ENCODE measurements at regions not wholly inside any gene's neighbourhood (a gene's known extent, or its start where the extent isn't known, plus 50 kb on each side); places are given as distances from the start of the nearest gene placed in this dataset.

DNA sequence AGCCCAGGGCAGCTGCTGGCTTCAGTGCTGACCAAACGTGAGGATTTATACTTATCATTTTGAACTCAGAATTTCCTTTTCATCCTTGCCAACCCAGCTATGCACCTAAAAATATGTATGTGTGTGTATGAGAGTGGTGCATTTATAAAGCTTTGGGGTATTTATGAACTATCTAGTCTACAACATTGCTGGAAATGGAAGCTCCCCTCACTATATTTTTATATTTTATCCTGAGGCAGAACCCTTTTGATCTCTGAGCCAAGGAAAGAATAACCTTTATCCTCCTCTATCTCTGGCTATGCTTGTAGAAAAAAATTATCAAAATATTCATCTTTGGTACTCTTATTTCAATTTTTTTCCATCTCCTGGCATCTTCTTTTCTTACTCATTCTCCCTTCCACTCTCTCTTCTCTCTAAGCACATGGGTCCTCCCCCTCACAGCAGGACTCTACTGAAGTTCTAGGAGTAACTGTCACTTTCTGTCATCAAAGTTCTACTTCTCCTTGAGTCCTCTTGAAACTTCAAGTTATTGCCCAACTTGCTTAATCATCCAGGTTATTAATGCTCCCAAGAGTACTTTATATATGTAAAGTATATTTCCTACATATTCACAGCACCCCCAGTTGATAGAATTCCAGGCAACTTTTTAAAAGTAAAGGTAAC lies 190.9 kb downstream of the HINT1 start:
- H4K20me1 ChIP-seq (ENCODE audit: insufficient read depth) = no peaks in the 10 kb centered on the region
- in situ Hi-C loops (cut with MboI) = no loop called here
- no peaks in the 10 kb centered on the region for H3F3A ChIP-seq (ENCODE audit: insufficient read depth)
- WGBS, 2 experiments (ENCODE audit: low coverage in 1 of 2, low lambda C conversion rate in 2 of 2, missing lambda C conversion rate in 2 of 2) = 4 to 9% methylated on average over 1 of the region's 1 CpG
- H2AFZ ChIP-seq = no peak overlapping the region
- no peaks in the 10 kb centered on the region for H3K79me2 ChIP-seq (ENCODE audit: insufficient read depth)
- no peaks in the 10 kb centered on the region for H3K9me3 ChIP-seq (ENCODE audit: low read depth)
- TF ChIP-seq EZH2phosphoT487 (IDR thresholded peaks at IDR 0.05; ENCODE audit: insufficient read depth, low read depth) (no peak), EZH2 (IDR thresholded peaks at IDR 0.05; ENCODE audit: insufficient read depth, poor library complexity, severe bottlenecking) (no peak)
- H3K4me1 ChIP-seq (ENCODE audit: insufficient read depth) = no peaks in the 10 kb centered on the region
- no peak overlapping the region for H3K9ac ChIP-seq
- H3K4me3 ChIP-seq = no peak overlapping the region
- no peaks in the 10 kb centered on the region for H3K9me2 ChIP-seq (ENCODE audit: insufficient read depth)
- no peak overlapping the region for H3K27ac ChIP-seq
- no peaks in the 10 kb centered on the region for H3K36me3 ChIP-seq (ENCODE audit: low read depth)
- no peaks in the 10 kb centered on the region for H3K27me3 ChIP-seq (replicated peaks; ENCODE audit: insufficient read depth)
- no peak for DNase-seq
- H3K4me2 ChIP-seq (ENCODE audit: unreplicated experiment) = no peak overlapping the region

DNA sequence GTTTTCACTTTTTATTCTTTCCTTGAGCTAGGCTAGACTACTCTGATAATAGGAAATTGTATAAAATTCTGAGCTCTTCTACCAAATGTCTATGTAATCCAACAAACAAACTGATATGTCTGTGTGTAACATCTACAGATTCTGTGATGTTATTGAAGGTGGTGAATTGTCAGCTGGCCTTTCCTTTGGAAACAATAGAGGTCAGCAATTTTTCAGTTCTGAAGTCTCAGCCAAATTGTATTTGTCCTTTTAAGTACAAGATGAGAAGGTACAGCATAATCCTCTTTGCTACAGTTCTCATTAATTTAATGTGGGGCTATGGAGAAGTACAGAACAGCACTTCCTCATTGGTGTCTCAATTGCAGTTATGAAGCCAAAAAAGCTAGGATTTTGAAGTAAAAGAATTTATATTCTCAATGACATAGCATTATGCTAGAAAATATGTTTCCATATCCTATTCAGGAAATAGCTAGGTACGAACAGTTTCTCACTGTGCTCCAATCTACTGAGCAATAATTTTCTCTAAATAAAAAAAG lies 198.0 kb downstream of the HINT1 start:
- Histone ChIP-seq H3K79me2 (ENCODE audit: insufficient read depth) (no peaks in the 10 kb centered on the region), H2AFZ (no peak overlapping the region), H3F3A (ENCODE audit: insufficient read depth) (no peaks in the 10 kb centered on the region), H3K4me3 (no peak overlapping the region), H4K20me1 (ENCODE audit: insufficient read depth) (no peaks in the 10 kb centered on the region), H3K9me2 (ENCODE audit: insufficient read depth) (no peaks in the 10 kb centered on the region), H3K9me3 (ENCODE audit: low read depth) (no peaks in the 10 kb centered on the region), H3K4me2 (ENCODE audit: unreplicated experiment) (no peak overlapping the region), H3K27me3 (replicated peaks; ENCODE audit: insufficient read depth) (no peaks in the 10 kb centered on the region), H3K36me3 (ENCODE audit: low read depth) (no peaks in the 10 kb centered on the region), H3K27ac (no peak overlapping the region), H3K9ac (no peak overlapping the region), H3K4me1 (ENCODE audit: insufficient read depth) (no peaks in the 10 kb centered on the region)
- no peak for TF ChIP-seq EZH2 (IDR thresholded peaks at IDR 0.05; ENCODE audit: insufficient read depth, poor library complexity, severe bottlenecking)
- no peak for TF ChIP-seq EZH2phosphoT487 (IDR thresholded peaks at IDR 0.05; ENCODE audit: insufficient read depth, low read depth)
- no peak for DNase-seq
- in situ Hi-C loops (cut with MboI) = no loop called here
- WGBS, 2 experiments (ENCODE audit: low coverage in 1 of 2, low lambda C conversion rate in 2 of 2, missing lambda C conversion rate in 2 of 2) = 23 to 27% methylated on average over 1 of the region's 1 CpG

- no peaks in the 10 kb centered on the region for H3K4me1 ChIP-seq (ENCODE audit: insufficient read depth)
- H3K4me3 ChIP-seq = no peak overlapping the region
- H3K27ac ChIP-seq = no peak overlapping the region
- TF ChIP-seq EZH2 (IDR thresholded peaks at IDR 0.05; ENCODE audit: insufficient read depth, poor library complexity, severe bottlenecking) (no peak), EZH2phosphoT487 (IDR thresholded peaks at IDR 0.05; ENCODE audit: insufficient read depth, low read depth) (no peak)
- no peaks in the 10 kb centered on the region for H3K36me3 ChIP-seq (ENCODE audit: low read depth)
- 61 to 76% methylated on average over 1 of the region's 1 CpG for WGBS, 2 experiments (ENCODE audit: low coverage in 1 of 2, low lambda C conversion rate in 2 of 2, missing lambda C conversion rate in 2 of 2)
- H3K9me3 ChIP-seq (ENCODE audit: low read depth) = no peaks in the 10 kb centered on the region
- no peaks in the 10 kb centered on the region for H4K20me1 ChIP-seq (ENCODE audit: insufficient read depth)
- H3K79me2 ChIP-seq (ENCODE audit: insufficient read depth) = no peaks in the 10 kb centered on the region
- no peaks in the 10 kb centered on the region for H3F3A ChIP-seq (ENCODE audit: insufficient read depth)
- no peak overlapping the region for H3K4me2 ChIP-seq (ENCODE audit: unreplicated experiment)
- no peaks in the 10 kb centered on the region for H3K27me3 ChIP-seq (replicated peaks; ENCODE audit: insufficient read depth)
- no peak overlapping the region for H3K9ac ChIP-seq
- H3K9me2 ChIP-seq (ENCODE audit: insufficient read depth) = no peaks in the 10 kb centered on the region
- no peak for DNase-seq
- no peak overlapping the region for H2AFZ ChIP-seq
- in situ Hi-C loops (cut with MboI) = no loop called here
Observed at GRCh38 chr5:130965920-130966319, 199.1 kb downstream of the HINT1 start.

DNA sequence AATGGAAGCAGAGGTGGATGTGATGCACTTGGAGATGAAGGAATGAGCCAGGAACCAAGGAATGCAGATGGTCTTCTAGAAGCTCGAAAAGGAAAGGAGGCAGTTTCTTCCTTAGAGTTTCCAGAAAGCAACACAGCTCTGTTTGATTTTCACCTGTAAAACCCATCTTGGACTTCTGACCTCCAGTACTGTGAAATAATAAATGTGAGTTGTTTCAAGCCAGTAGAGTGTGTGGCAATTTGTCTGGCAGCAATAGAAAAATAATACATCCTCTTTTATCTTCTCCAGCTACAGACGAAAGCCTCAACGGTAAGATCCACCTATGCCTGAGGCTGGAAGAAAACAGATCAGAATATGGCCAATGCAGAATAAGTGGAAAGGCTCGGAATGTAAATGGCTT lies 199.7 kb downstream of the HINT1 start:
- in situ Hi-C loops (cut with MboI) = no loop called here
- Histone ChIP-seq H4K20me1 (ENCODE audit: insufficient read depth) (no peaks in the 10 kb centered on the region), H3K9me2 (ENCODE audit: insufficient read depth) (no peaks in the 10 kb centered on the region), H3K4me3 (no peak overlapping the region), H3K79me2 (ENCODE audit: insufficient read depth) (no peaks in the 10 kb centered on the region), H2AFZ (no peak overlapping the region), H3K27me3 (replicated peaks; ENCODE audit: insufficient read depth) (no peaks in the 10 kb centered on the region), H3F3A (ENCODE audit: insufficient read depth) (no peaks in the 10 kb centered on the region), H3K36me3 (ENCODE audit: low read depth) (no peaks in the 10 kb centered on the region), H3K4me2 (ENCODE audit: unreplicated experiment) (no peak overlapping the region), H3K9me3 (ENCODE audit: low read depth) (no peaks in the 10 kb centered on the region), H3K4me1 (ENCODE audit: insufficient read depth) (no peaks in the 10 kb centered on the region), H3K27ac (no peak overlapping the region), H3K9ac (no peak overlapping the region)
- WGBS, 2 experiments (ENCODE audit: low coverage in 1 of 2, low lambda C conversion rate in 2 of 2, missing lambda C conversion rate in 2 of 2) = 30 to 35% methylated on average over 4 of the region's 4 CpGs
- TF ChIP-seq EZH2phosphoT487 (IDR thresholded peaks at IDR 0.05; ENCODE audit: insufficient read depth, low read depth) (no peak), EZH2 (IDR thresholded peaks at IDR 0.05; ENCODE audit: insufficient read depth, poor library complexity, severe bottlenecking) (no peak)
- no peak for DNase-seq

Data from GM23248 (cell line).